ENCODE measurements at regions not wholly inside any gene's neighbourhood (a gene's known extent, or its start where the extent isn't known, plus 50 kb on each side); places are given as distances from the start of the nearest gene placed in this dataset.

DNA sequence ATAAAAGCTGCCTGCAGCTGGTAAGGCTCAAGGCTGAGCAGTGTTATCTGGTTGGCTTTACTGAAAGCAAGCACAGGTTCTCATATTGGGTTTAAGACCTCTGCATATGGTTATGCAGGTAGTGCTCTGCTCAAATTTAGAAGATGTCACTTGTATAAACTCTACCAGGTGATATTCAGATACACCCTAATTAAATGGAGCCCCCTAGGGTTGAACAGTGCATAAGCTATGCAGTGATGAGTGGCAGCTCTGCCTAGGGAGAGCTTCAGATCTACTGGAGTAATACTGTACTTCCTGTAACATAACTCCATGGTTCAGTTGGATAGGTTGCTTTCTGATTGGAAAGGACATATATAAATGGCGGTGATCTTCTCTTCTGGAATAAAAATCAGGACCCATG, 222.7 kb downstream of the CYRIA start:
- DNase-seq (ENCODE audit: low read depth) = no peak
- no peak overlapping the region for H3K4me3 ChIP-seq (ENCODE audit: low read depth, low read length)
- TF ChIP-seq CTCF (IDR thresholded peaks at IDR 0.05; ENCODE audit: insufficient read depth, low read length) = no peak

- TF ChIP-seq CTCF (IDR thresholded peaks at IDR 0.05; ENCODE audit: insufficient read depth, low read length) = no peak
- no peak overlapping the region for H3K4me3 ChIP-seq (ENCODE audit: low read depth, low read length)
- no peak for DNase-seq (ENCODE audit: low read depth)
Observed at GRCh38 chr2:16441431-16441830, 224.2 kb downstream of the CYRIA start.

- no peak for TF ChIP-seq CTCF (IDR thresholded peaks at IDR 0.05; ENCODE audit: insufficient read depth, low read length)
- no peak for DNase-seq (ENCODE audit: low read depth)
- no peak overlapping the region for H3K4me3 ChIP-seq (ENCODE audit: low read depth, low read length)
Observed at GRCh38 chr2:16440898-16441297, 224.7 kb downstream of the CYRIA start.

DNA sequence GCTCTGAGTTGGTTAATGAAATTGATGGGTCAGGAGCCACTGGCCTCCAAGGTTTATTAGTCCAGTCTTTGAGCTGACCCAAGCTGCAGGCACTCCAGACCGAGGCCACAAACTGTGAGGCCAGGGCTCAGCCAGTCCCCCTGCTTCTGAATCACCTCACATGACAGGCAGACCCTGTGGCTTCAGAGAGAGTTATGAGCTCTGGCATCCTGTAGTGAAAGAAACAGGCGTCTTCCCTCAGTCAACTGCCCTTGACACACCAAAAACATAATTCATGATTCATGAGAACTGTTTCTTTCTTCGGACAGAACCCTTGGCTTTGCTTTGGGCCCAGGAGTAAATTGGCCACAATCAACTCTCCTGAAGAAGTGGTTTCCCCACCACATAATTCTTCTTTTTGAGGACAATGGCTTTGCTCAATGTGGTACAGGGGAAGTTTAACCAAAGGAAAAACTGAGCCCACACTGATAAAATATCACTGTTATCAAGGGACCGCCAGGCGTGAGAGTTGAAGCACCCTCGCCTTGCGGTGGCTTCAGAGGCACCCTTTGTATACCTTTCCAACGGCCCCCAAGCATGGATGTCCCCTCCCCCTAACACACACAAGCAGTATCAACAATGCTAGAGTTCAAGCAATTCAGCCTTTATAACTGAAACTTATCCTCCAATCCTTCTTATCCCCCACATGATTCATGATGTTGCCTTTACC, 226.9 kb downstream of the CYRIA start:
- no peak for TF ChIP-seq CTCF (IDR thresholded peaks at IDR 0.05; ENCODE audit: insufficient read depth, low read length)
- no peak overlapping the region for H3K4me3 ChIP-seq (ENCODE audit: low read depth, low read length)
- DNase-seq (ENCODE audit: low read depth) = no peak

DNA sequence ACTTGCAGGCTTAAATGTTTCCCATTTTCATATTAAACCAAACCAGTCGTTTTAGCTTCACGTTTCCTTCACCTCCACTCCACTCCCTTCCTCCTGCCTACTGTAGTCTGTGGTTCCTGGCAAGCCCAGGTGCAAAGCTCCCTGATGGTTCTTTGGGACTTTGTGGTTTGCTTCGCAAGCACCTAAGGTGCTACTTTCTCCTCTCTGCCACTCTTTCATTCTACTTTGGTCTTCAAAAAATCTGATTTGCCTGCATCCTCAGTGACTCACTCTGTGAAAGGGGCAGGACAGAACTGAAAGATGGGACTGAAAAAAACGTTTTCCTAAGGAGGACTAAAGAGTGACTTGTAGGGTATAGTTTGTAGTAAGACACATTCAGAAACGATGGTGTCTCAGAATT, 228.4 kb downstream of the CYRIA start:
- no peak overlapping the region for H3K4me3 ChIP-seq (ENCODE audit: low read depth, low read length)
- no peak for TF ChIP-seq CTCF (IDR thresholded peaks at IDR 0.05; ENCODE audit: insufficient read depth, low read length)
- DNase-seq (ENCODE audit: low read depth) = no peak

- DNase-seq (ENCODE audit: low read depth) = no peak
- no peak for TF ChIP-seq CTCF (IDR thresholded peaks at IDR 0.05; ENCODE audit: insufficient read depth, low read length)
Observed at GRCh38 chr2:16434393-16434792, 231.2 kb downstream of the CYRIA start.

DNA sequence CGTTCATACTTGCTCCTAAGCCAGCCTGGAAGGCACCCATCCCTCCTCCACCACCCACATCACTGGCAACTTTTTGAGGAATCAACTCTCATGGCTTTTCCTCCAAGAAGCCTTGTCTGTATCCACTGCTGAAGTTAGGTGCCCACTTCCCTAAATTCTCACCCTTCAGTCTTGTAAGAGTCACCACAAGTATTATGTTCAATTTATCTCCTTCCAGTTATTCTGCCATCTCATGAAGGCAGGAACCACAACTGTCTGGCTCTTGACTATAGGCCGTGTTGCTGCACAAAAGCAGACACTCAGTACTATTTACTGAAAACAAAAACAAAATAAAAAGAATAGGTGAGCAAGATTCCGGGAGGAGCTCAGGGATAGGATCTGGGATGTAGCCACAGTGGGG, 234.8 kb downstream of the CYRIA start:
- TF ChIP-seq CTCF (IDR thresholded peaks at IDR 0.05; ENCODE audit: insufficient read depth, low read length) = no peak
- DNase-seq (ENCODE audit: low read depth) = no peak
- H3K4me3 ChIP-seq (ENCODE audit: low read depth, low read length) = no peak overlapping the region

More at GRCh38 chr2:16434393-16434792, 231.2 kb downstream of the CYRIA start:
- no peak overlapping the region for H3K4me3 ChIP-seq (ENCODE audit: low read depth, low read length)

All from fibroblast of the aortic adventitia (primary cell).